ENCODE measurements at regions not wholly inside any gene's neighbourhood (a gene's known extent, or its start where the extent isn't known, plus 50 kb on each side); places are given as distances from the start of the nearest gene placed in this dataset.

DNA sequence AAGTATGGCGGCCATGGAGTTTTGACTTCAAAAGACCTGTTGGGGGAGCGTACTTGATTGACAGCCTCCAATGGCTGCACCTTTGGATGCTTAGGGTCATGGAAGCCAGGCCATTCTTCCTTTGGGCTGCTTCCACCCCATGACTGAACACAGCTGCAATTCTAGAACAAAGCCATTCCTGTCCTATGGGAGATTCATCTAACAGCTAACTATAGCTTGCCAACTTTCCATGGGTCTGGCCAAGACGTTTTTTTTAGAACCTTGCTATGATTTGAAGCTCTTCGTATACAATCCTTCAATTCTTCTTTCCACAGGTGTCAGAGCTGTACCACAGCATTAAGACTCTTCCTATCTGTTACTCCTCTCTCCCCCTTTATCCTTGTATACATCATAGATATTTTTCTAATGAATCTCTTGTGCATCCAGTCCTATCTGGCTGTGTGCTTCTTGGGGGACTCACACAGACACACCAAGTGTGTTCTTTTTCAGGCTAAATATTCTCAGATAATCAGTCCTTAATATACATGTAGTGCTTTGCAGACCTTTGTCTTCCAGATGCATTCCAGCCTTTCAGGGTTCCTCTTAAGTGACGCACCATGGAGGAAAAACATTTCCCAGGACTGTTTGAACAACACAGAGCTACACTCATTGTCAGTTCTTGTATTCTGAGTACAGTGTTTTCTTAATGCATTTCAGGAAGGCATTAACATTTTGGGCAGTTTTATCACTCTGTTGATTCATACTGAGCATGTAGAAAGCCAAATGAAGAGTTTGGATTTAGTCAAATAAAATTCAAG lies 198.9 kb downstream of the TAF11L14 start:
- no peak for DNase-seq (ENCODE audit: low read depth)
- H3K4me3 ChIP-seq (ENCODE audit: low read length), result no peak overlapping the region
- no peak for TF ChIP-seq CTCF (conservative IDR thresholded peaks at IDR 0.05; ENCODE audit: low read length)

- no peak for DNase-seq (ENCODE audit: low read depth)
- H3K4me3 ChIP-seq (ENCODE audit: low read length), result no peak overlapping the region
- TF ChIP-seq CTCF (conservative IDR thresholded peaks at IDR 0.05; ENCODE audit: low read length), result no peak
Observed at GRCh38 chr5:17837757-17838156, 203.5 kb downstream of the TAF11L14 start.

GRCh38 chr5:17838469-17838868 lies 204.2 kb downstream of the TAF11L14 start:
- no peak for DNase-seq (ENCODE audit: low read depth)

DNA sequence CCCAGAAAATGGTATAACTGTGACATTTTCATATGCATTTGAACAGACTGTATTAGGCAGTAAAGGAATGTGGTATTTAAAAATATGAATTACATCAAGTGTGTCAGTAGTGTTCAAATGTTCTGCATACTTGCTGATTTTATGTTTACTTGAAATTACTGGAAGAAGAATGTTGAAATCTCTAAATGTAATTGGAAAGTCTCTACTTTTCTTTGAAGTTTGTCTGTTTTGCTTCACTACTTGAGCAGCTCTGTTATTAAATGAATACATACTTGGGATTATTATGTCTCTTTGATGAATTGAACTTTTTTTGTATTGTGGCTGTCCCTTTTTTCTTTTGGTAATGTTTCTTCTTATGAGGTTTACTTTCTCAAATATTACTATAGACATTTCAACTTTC lies 205.6 kb downstream of the TAF11L14 start:
- DNase-seq (ENCODE audit: low read depth), result no peak
- no peak for TF ChIP-seq CTCF (conservative IDR thresholded peaks at IDR 0.05; ENCODE audit: low read length)
- H3K4me3 ChIP-seq (ENCODE audit: low read length), result no peak overlapping the region

More at GRCh38 chr5:17838469-17838868, 204.2 kb downstream of the TAF11L14 start:
- TF ChIP-seq CTCF (conservative IDR thresholded peaks at IDR 0.05; ENCODE audit: low read length), result no peak
- H3K4me3 ChIP-seq (ENCODE audit: low read length), result no peak overlapping the region

DNA sequence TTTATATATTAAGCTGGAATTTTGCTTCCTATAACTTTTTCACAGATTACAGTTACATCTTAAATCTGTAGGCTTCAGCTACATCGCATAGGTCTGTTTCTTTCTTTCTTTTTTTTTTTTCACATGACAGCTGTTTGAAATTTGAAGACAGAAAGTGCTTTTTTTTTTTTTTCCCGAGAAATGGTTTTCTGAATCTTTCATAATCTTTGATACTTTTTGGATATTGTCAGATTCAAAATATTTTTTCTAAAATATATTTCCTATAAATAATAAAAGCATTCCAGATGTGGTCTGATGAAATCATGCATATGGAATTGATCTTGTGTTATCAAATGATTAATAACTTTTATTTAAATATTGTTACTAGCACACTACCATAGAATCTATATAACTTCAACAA lies 212.2 kb downstream of the TAF11L14 start:
- H3K4me3 ChIP-seq (ENCODE audit: low read length), result no peak overlapping the region
- no peak for DNase-seq (ENCODE audit: low read depth)
- TF ChIP-seq CTCF (conservative IDR thresholded peaks at IDR 0.05; ENCODE audit: low read length), result no peak

DNA sequence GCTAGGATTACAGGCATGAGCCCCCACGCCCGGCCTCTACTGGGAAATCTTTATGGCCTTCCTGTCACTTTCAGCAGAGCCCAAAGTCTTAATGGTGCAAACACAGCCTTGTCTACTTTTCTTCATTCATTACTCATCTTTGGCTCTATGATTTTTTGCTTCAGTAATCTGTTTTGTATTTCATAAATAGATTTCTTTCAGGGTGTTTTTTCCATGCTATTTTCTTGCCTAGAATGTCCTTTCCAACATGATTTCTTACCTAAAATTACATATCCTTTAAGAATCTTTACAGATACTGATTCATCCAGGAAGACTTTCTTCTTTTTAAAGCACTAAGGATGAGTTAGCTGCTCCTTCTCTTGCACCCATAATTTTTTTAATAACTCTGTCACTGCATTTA lies 213.0 kb downstream of the TAF11L14 start:
- TF ChIP-seq CTCF (conservative IDR thresholded peaks at IDR 0.05; ENCODE audit: low read length), result no peak
- DNase-seq (ENCODE audit: low read depth), result no peak
- H3K4me3 ChIP-seq (ENCODE audit: low read length), result no peak overlapping the region

- no peak overlapping the region for H3K4me3 ChIP-seq (ENCODE audit: low read length)
- DNase-seq (ENCODE audit: low read depth), result no peak
- no peak for TF ChIP-seq CTCF (conservative IDR thresholded peaks at IDR 0.05; ENCODE audit: low read length)
Observed at GRCh38 chr5:17852111-17852510, 217.9 kb downstream of the TAF11L14 start.

All from AG10803 (cell line).